ENCODE measurements at regions not wholly inside any gene's neighbourhood (a gene's known extent, or its start where the extent isn't known, plus 50 kb on each side); places are given as distances from the start of the nearest gene placed in this dataset.

- ATAC-seq (ENCODE audit: insufficient read depth, low read depth) = no peak
- Histone ChIP-seq H3K36me3 (ENCODE audit: insufficient read depth, low read length) (no peaks in the 10 kb centered on the region), H3K4me3 (ENCODE audit: low read depth in 1 of 2, low read length in 2 of 2) (no peak overlapping the region), H4K20me1 (ENCODE audit: insufficient read depth, low read length) (no peaks in the 10 kb centered on the region), H3K79me2 (ENCODE audit: insufficient read depth, low read length) (no peaks in the 10 kb centered on the region), H3K4me1 (ENCODE audit: insufficient read depth, low read length) (no peaks in the 10 kb centered on the region), H3K9me3 (ENCODE audit: insufficient read depth, low read length, severe bottlenecking) (no peaks in the 10 kb centered on the region), H2AFZ (ENCODE audit: low read depth, low read length) (no peak overlapping the region), H3K4me2 (ENCODE audit: insufficient read depth, low read length) (no peak overlapping the region), H3K9ac (ENCODE audit: low read depth, low read length) (no peak overlapping the region), H3K27ac (ENCODE audit: low read length) (no peak overlapping the region), H3K27me3 (ENCODE audit: insufficient read depth, low read length, poor library complexity) (peaks cover 10% of the 10 kb centered on the region)
- TF ChIP-seq EZH2 (IDR thresholded peaks at IDR 0.05; ENCODE audit: borderline replicate concordance, low read depth, low read length, severe bottlenecking) = no peak
- TF ChIP-seq, protein P1, sequence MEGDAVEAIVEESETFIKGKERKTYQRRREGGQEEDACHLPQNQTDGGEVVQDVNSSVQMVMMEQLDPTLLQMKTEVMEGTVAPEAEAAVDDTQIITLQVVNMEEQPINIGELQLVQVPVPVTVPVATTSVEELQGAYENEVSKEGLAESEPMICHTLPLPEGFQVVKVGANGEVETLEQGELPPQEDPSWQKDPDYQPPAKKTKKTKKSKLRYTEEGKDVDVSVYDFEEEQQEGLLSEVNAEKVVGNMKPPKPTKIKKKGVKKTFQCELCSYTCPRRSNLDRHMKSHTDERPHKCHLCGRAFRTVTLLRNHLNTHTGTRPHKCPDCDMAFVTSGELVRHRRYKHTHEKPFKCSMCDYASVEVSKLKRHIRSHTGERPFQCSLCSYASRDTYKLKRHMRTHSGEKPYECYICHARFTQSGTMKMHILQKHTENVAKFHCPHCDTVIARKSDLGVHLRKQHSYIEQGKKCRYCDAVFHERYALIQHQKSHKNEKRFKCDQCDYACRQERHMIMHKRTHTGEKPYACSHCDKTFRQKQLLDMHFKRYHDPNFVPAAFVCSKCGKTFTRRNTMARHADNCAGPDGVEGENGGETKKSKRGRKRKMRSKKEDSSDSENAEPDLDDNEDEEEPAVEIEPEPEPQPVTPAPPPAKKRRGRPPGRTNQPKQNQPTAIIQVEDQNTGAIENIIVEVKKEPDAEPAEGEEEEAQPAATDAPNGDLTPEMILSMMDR (IDR thresholded peaks at IDR 0.05; ENCODE audit: borderline replicate concordance, extremely low read depth, low read length, poor library complexity, severe bottlenecking) = no peak
- DNase-seq = no peak
Measured at GRCh38 chr17:65446838-65447526, 114.5 kb downstream of the AXIN2 start.

DNA sequence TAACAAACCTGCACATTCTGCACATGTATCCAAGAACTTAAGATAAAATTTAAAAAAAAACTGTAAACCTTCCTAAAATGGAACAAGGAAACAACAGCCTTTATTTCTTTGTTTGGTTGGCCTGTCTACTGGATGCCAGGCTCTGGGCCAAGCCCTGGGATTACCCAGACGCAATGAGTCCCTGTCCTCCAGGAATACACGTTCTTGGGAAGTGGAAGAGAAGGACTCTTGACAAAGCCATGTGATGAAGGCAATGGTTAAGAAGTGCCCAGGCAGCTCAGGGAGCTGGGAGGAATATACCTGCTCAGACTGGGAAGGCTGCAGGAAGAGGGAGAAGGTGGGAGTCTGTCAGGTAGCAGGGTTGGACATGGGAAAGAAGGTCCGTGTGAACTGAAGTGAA lies 115.4 kb downstream of the AXIN2 start:
- ATAC-seq (ENCODE audit: insufficient read depth, low read depth) = no peak

GRCh38 chr17:65444049-65444448 lies 117.4 kb downstream of the AXIN2 start:
- Histone ChIP-seq H3K4me1 (ENCODE audit: insufficient read depth, low read length) (no peaks in the 10 kb centered on the region), H3K9ac (ENCODE audit: low read depth, low read length) (no peak overlapping the region), H3K79me2 (ENCODE audit: insufficient read depth, low read length) (no peaks in the 10 kb centered on the region), H3K9me3 (ENCODE audit: insufficient read depth, low read length, severe bottlenecking) (no peaks in the 10 kb centered on the region), H3K27me3 (ENCODE audit: insufficient read depth, low read length, poor library complexity) (peaks cover 10% of the 10 kb centered on the region), H3K27ac (ENCODE audit: low read length) (no peak overlapping the region), H3K36me3 (ENCODE audit: insufficient read depth, low read length) (no peaks in the 10 kb centered on the region), H4K20me1 (ENCODE audit: insufficient read depth, low read length) (no peaks in the 10 kb centered on the region), H3K4me3 (ENCODE audit: low read depth in 1 of 2, low read length in 2 of 2) (no peak overlapping the region), H3K4me2 (ENCODE audit: insufficient read depth, low read length) (no peak overlapping the region), H2AFZ (ENCODE audit: low read depth, low read length) (no peak overlapping the region)
- TF ChIP-seq EZH2 (IDR thresholded peaks at IDR 0.05; ENCODE audit: borderline replicate concordance, low read depth, low read length, severe bottlenecking) = no peak
- TF ChIP-seq, protein P1 (IDR thresholded peaks at IDR 0.05; ENCODE audit: borderline replicate concordance, extremely low read depth, low read length, poor library complexity, severe bottlenecking) = no peak
- DNase-seq = no peak
- ATAC-seq (ENCODE audit: insufficient read depth, low read depth) = no peak

More for the DNA sequence above, 115.4 kb downstream of the AXIN2 start:
- Histone ChIP-seq H3K9me3 (ENCODE audit: insufficient read depth, low read length, severe bottlenecking) (no peaks in the 10 kb centered on the region), H3K36me3 (ENCODE audit: insufficient read depth, low read length) (no peaks in the 10 kb centered on the region), H3K4me3 (ENCODE audit: low read depth in 1 of 2, low read length in 2 of 2) (no peak overlapping the region), H3K4me1 (ENCODE audit: insufficient read depth, low read length) (no peaks in the 10 kb centered on the region), H4K20me1 (ENCODE audit: insufficient read depth, low read length) (no peaks in the 10 kb centered on the region), H3K9ac (ENCODE audit: low read depth, low read length) (no peak overlapping the region), H3K79me2 (ENCODE audit: insufficient read depth, low read length) (no peaks in the 10 kb centered on the region), H2AFZ (ENCODE audit: low read depth, low read length) (no peak overlapping the region), H3K4me2 (ENCODE audit: insufficient read depth, low read length) (no peak overlapping the region), H3K27ac (ENCODE audit: low read length) (no peak overlapping the region), H3K27me3 (ENCODE audit: insufficient read depth, low read length, poor library complexity) (peaks cover 10% of the 10 kb centered on the region)
- no peak for TF ChIP-seq EZH2 (IDR thresholded peaks at IDR 0.05; ENCODE audit: borderline replicate concordance, low read depth, low read length, severe bottlenecking)
- DNase-seq = no peak

DNA sequence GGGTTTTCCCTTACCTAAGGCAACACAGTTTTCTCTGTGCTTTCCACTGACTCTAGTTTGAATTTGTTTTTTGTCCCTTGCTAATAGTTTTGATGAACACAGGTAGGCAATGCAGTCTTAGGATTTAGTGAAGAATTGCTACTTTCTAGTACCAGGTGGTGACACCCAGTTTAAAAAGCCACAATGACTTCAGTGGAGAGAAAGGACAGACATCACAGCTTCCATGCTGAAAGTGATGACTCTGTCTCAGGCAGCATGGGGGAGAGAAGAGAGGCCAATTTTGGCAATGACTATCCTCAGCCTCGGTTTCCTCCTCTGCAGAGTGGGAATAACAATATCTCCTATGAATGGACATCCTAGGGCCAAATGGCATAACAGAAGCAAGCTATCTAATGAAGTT lies 118.8 kb downstream of the AXIN2 start:
- H2AFZ ChIP-seq (ENCODE audit: low read depth, low read length) = no peak overlapping the region
- no peaks in the 10 kb centered on the region for H4K20me1 ChIP-seq (ENCODE audit: insufficient read depth, low read length)
- H3K27ac ChIP-seq (ENCODE audit: low read length) = no peak overlapping the region
- no peaks in the 10 kb centered on the region for H3K9me3 ChIP-seq (ENCODE audit: insufficient read depth, low read length, severe bottlenecking)
- H3K4me1 ChIP-seq (ENCODE audit: insufficient read depth, low read length) = no peaks in the 10 kb centered on the region
- ATAC-seq (ENCODE audit: insufficient read depth, low read depth) = no peak
- no peaks in the 10 kb centered on the region for H3K79me2 ChIP-seq (ENCODE audit: insufficient read depth, low read length)
- TF ChIP-seq, protein P1 (IDR thresholded peaks at IDR 0.05; ENCODE audit: borderline replicate concordance, extremely low read depth, low read length, poor library complexity, severe bottlenecking) = no peak
- H3K9ac ChIP-seq (ENCODE audit: low read depth, low read length) = no peak overlapping the region
- H3K4me3 ChIP-seq (ENCODE audit: low read depth in 1 of 2, low read length in 2 of 2) = no peak overlapping the region
- no peaks in the 10 kb centered on the region for H3K36me3 ChIP-seq (ENCODE audit: insufficient read depth, low read length)
- H3K4me2 ChIP-seq (ENCODE audit: insufficient read depth, low read length) = no peak overlapping the region
- DNase-seq = no peak
- peaks cover 13% of the 10 kb centered on the region for H3K27me3 ChIP-seq (ENCODE audit: insufficient read depth, low read length, poor library complexity)

All from DND-41 (cell line).